ENCODE measurements at regions not wholly inside any gene's neighbourhood (a gene's known extent, or its start where the extent isn't known, plus 50 kb on each side); places are given as distances from the start of the nearest gene placed in this dataset.

GRCh38 chr1:94636624-94637023 lies 95.1 kb upstream of the F3 start:
- no peak overlapping the region for H3K27ac Mint-ChIP-seq (ENCODE audit: unreplicated experiment)
- H3K27me3 Mint-ChIP-seq (ENCODE audit: unreplicated experiment) = no peaks in the 10 kb centered on the region
- TF ChIP-seq, protein P1, sequence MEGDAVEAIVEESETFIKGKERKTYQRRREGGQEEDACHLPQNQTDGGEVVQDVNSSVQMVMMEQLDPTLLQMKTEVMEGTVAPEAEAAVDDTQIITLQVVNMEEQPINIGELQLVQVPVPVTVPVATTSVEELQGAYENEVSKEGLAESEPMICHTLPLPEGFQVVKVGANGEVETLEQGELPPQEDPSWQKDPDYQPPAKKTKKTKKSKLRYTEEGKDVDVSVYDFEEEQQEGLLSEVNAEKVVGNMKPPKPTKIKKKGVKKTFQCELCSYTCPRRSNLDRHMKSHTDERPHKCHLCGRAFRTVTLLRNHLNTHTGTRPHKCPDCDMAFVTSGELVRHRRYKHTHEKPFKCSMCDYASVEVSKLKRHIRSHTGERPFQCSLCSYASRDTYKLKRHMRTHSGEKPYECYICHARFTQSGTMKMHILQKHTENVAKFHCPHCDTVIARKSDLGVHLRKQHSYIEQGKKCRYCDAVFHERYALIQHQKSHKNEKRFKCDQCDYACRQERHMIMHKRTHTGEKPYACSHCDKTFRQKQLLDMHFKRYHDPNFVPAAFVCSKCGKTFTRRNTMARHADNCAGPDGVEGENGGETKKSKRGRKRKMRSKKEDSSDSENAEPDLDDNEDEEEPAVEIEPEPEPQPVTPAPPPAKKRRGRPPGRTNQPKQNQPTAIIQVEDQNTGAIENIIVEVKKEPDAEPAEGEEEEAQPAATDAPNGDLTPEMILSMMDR (IDR thresholded peaks at IDR 0.05) = no peak
- H3K36me3 Mint-ChIP-seq (ENCODE audit: unreplicated experiment) = peaks cover 8% of the 10 kb centered on the region
- H3K4me3 Mint-ChIP-seq (ENCODE audit: unreplicated experiment) = no peak overlapping the region
- no peak for DNase-seq (ENCODE audit: extremely low spot score, unreplicated experiment)
- H3K4me1 Mint-ChIP-seq (ENCODE audit: unreplicated experiment) = peaks cover 24% of the 10 kb centered on the region
- peaks cover 21% of the 10 kb centered on the region for H3K9me3 Mint-ChIP-seq (ENCODE audit: unreplicated experiment)

DNA sequence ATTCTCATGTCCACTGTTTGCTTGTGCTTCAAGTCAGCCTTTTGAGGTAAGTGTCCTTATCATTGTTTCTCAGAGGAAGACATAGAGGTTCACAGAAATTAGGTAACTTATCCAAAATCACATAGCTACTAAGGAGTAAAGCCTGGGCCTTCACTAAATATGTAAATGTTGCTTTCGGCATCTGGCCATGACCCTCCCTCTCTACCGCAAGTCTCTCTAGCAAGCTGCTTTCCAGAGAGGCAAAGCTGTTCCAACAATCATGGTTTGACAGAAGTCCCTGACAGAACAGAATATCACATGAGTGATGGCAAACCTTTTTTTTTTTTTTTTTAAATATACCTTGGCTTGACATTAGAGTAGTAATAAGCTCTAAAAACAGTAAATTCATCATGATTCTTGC lies 94.5 kb upstream of the F3 start:
- Mint-ChIP-seq H3K4me1 (ENCODE audit: unreplicated experiment) (peaks cover 24% of the 10 kb centered on the region), H3K27me3 (ENCODE audit: unreplicated experiment) (no peaks in the 10 kb centered on the region), H3K4me3 (ENCODE audit: unreplicated experiment) (no peak overlapping the region), H3K27ac (ENCODE audit: unreplicated experiment) (no peak overlapping the region), H3K9me3 (ENCODE audit: unreplicated experiment) (peaks cover 21% of the 10 kb centered on the region), H3K36me3 (ENCODE audit: unreplicated experiment) (peaks cover 8% of the 10 kb centered on the region)
- no peak for DNase-seq (ENCODE audit: extremely low spot score, unreplicated experiment)
- TF ChIP-seq, protein P1 (IDR thresholded peaks at IDR 0.05) = no peak

DNA sequence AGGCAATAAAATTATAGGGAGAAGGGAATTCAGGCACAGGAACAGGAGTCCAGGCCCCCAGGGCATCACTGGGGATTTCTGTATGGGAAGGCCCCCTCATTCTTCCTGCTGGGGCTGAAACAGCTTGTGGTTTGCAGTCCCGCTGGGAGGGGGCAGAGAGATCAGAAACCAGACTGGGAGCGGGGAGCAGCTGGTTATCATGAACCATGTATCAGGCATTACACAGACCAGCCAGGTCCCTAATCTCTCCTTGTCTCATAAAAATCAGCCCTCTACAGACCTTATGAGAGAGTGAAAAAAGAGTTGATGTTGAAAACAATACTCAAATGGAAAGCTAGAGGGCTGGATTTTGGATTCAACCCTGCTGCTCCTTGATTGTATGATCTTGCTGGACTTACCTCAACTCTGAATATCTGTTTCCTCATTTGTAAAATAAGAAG lies 93.4 kb upstream of the F3 start:
- DNase-seq (ENCODE audit: extremely low spot score, unreplicated experiment) = no peak
- peaks cover 24% of the 10 kb centered on the region for H3K4me1 Mint-ChIP-seq (ENCODE audit: unreplicated experiment)
- H3K4me3 Mint-ChIP-seq (ENCODE audit: unreplicated experiment) = no peak overlapping the region
- peaks cover 16% of the 10 kb centered on the region for H3K9me3 Mint-ChIP-seq (ENCODE audit: unreplicated experiment)
- TF ChIP-seq, protein P1 (IDR thresholded peaks at IDR 0.05) = peak; percentile 25
- no peaks in the 10 kb centered on the region for H3K27me3 Mint-ChIP-seq (ENCODE audit: unreplicated experiment)
- H3K36me3 Mint-ChIP-seq (ENCODE audit: unreplicated experiment) = peaks cover 4% of the 10 kb centered on the region
- no peak overlapping the region for H3K27ac Mint-ChIP-seq (ENCODE audit: unreplicated experiment)

DNA sequence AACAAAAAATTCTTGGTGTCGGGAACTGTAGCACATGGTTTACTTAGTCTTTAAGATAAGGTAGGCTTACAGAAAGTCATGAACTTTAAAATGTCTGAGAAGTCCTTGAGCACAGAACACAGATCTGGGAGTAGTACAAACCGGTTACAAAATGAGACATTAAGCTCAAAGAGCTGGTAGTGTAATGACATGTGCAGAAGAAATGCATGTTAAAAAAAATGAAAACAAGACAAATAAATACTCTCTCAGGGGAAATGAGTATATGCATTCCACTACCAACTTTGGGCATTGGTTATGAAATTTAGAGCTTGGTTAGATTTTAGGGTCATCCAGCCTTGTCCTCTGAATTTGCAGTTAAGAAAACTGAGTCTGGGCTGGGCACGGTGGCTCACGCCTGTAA lies 91.5 kb upstream of the F3 start:
- peak overlapping the region; percentile 0 for H3K27ac Mint-ChIP-seq (ENCODE audit: unreplicated experiment)
- no peak overlapping the region for H3K4me3 Mint-ChIP-seq (ENCODE audit: unreplicated experiment)
- peaks cover 24% of the 10 kb centered on the region for H3K4me1 Mint-ChIP-seq (ENCODE audit: unreplicated experiment)
- H3K27me3 Mint-ChIP-seq (ENCODE audit: unreplicated experiment) = no peaks in the 10 kb centered on the region
- peaks cover 4% of the 10 kb centered on the region for H3K9me3 Mint-ChIP-seq (ENCODE audit: unreplicated experiment)
- peaks cover 4% of the 10 kb centered on the region for H3K36me3 Mint-ChIP-seq (ENCODE audit: unreplicated experiment)
- no peak for DNase-seq (ENCODE audit: extremely low spot score, unreplicated experiment)
- TF ChIP-seq, protein P1 (IDR thresholded peaks at IDR 0.05) = no peak

DNA sequence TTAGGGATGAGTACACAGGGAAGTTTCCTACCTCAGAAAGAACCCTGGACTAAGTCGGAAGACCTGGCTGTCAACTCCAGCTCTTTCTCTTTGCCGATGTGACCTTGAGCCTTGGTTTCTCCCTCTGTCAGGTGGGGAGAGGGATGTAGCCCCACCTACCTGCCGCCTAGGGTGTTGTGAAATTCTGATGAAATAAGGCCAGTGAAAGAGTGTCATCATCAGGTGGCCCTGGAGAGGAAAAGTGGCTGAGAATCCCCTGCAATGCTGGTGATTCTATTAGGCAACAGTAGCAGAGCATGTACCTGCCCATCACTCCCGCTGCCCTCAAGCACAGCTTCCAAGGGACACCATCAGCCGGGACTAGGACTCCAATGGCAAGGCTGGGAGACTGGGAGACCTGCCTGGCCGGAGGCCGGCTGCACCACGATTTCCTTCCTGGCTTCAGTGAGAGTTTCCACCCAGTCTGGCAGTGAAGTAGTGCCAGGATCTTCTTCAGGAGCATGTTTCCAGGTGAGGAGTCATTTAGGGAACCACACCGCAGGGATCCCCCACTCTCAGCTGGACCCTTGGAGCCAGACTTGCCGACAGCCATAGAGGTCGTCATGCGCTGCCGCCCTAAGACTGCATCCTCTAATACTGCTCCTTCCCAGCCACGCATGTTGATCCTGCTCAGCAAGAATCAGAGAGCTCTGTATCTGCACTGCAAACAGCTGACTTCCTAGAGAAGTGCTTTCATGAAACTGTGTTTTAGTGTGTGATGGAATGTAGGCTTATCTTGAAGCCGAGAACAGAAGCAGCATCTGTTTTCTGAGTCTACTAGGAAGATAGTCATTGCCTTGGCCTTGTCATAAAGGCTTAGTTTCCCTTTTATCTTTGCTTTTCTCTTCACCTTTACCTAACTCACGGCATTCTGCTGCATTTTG lies 88.0 kb upstream of the F3 start:
- H3K4me3 Mint-ChIP-seq (ENCODE audit: unreplicated experiment) = no peak overlapping the region
- H3K9me3 Mint-ChIP-seq (ENCODE audit: unreplicated experiment) = peaks cover 4% of the 10 kb centered on the region
- no peaks in the 10 kb centered on the region for H3K27me3 Mint-ChIP-seq (ENCODE audit: unreplicated experiment)
- no peak overlapping the region for H3K27ac Mint-ChIP-seq (ENCODE audit: unreplicated experiment)
- peaks cover 4% of the 10 kb centered on the region for H3K36me3 Mint-ChIP-seq (ENCODE audit: unreplicated experiment)
- peaks cover 14% of the 10 kb centered on the region for H3K4me1 Mint-ChIP-seq (ENCODE audit: unreplicated experiment)
- DNase-seq (ENCODE audit: extremely low spot score, unreplicated experiment) = peak; percentile 70
- TF ChIP-seq, protein P1 (IDR thresholded peaks at IDR 0.05) = no peak

Measured in osteocyte (in vitro differentiated cells).